GM13977 (cell line): ENCODE measurements at regions not wholly inside any gene's neighbourhood (a gene's known extent, or its start where the extent isn't known, plus 50 kb on each side); places are given as distances from the start of the nearest gene placed in this dataset.

Experiments used
- DNase-seq: peaks from one replicate; pipeline ENCODE4 v3.0.0; 2012; ENCODE audit warnings: low spot score
- CTCF ChIP-seq: IDR thresholded peaks from 2 replicates; pipeline ENCODE4 v1.5.1; 2012; ENCODE audit warnings: mild to moderate bottlenecking, control low read depth; ENCODE audit not compliant: insufficient read depth; ENCODE audit errors: extremely low read depth, missing control alignments
- in situ Hi-C: fragments of 300-500 bp; cut with MboI; formaldehyde crosslinking; loops from one replicate; pipeline ENCODE4 v1.12.0; 2022; ENCODE audit warnings: low sequenced_read_pairs, low pct_unique_long_range_greater_than_20kb, mixed read lengths, inconsistent platforms; ENCODE audit not compliant: unreplicated experiment

- no peak for DNase-seq
- in situ Hi-C loops = no loop called here
- no peak for TF ChIP-seq CTCF
Measured at GRCh38 chr2:57107353-57107752, 923.6 kb downstream of the CCDC85A start.

DNA sequence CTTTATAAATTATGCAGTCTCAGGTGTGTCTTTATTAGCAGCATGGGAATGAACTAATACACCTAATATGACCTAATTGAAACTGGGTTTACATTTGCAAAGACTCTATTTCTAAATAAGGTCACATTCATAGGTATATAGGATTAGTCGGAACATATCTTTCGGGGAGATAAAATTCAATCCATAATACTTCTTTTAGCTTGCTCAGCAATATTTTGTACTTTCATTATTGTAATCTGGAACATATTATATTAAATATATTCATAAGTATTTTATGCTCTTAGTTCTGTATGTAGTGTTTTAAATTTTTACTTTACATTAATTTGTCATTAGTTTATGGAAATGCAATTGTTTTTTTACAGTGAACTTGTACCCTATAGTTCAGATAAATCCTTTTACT is 927.7 kb downstream of the CCDC85A start:
- TF ChIP-seq CTCF = no peak
- DNase-seq = no peak
- in situ Hi-C loops = no loop called here

DNA sequence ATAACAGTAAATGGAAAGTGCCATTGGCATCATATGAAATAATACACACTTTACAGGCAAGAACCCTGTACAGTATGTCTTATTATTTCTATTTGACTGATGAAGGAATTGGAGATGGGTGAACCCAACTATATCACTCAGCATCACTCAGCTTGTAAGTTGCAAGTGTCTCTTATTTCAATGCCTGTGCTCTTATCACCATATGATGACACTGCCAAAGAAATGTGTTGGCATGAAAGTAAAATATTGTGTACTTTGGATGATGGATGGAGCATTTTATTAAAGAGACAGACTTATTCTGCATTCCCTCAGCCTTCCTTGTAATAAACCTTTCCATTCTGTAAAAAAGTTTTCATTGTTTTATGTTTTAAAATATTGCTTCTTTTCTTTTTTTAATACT is 927.5 kb upstream of the VRK2 start:
- TF ChIP-seq CTCF = no peak
- in situ Hi-C loops = no loop called here

GRCh38 chr2:57126410-57126809 is 920.2 kb upstream of the VRK2 start:
- DNase-seq = no peak
- TF ChIP-seq CTCF = no peak
- in situ Hi-C loops = no loop called here

More for the DNA sequence above, 927.5 kb upstream of the VRK2 start:
- DNase-seq = no peak

DNA sequence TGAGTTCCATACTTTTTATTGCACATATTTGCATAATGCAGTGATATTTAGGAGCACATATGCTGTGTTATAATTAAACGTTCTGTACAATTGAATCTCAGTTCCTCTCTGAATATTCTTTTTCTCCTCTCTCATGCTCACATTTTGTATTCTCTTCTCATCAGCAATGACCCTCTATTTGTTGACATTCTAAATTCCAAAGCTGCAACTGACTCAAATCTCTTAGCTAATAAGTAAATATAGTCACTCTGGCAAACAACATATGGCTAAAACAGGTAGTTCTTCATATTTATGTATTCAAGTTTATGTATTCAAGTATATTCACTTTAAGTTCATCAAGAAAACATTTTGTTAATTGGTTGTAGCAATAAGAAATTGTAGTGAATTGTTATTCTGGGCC is 907.4 kb upstream of the VRK2 start:
- DNase-seq = no peak
- no peak for TF ChIP-seq CTCF
- in situ Hi-C loops = no loop called here

DNA sequence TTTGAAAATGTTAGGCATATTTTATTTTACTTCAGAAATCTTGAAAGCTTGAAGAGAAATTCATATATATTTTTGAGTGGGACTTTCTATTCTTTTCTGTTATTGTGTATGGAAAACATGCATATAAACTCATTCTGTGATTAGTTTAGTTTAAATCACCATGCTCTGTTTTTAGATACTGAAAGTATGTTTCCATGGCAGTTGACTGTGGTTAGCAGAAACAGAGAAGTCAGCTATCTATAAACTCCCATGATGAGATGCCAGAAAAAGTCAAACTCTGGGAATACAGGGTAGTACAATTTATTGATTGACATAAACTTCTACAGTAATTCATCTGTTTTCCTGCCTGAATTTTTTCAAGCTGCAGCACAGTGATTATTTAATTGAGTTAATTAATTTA is 905.3 kb upstream of the VRK2 start:
- TF ChIP-seq CTCF = no peak
- DNase-seq = peak; percentile 13
- in situ Hi-C loops = no loop called here

GRCh38 chr2:57146951-57147350 is 899.7 kb upstream of the VRK2 start:
- in situ Hi-C loops = no loop called here
- DNase-seq = no peak
- TF ChIP-seq CTCF = no peak
